ENCODE measurements at regions not wholly inside any gene's neighbourhood (a gene's known extent, or its start where the extent isn't known, plus 50 kb on each side); places are given as distances from the start of the nearest gene placed in this dataset.

GRCh38 chr3:117995842-117996437 is 1038.7 kb downstream of the IGSF11 start:
- no peak for TF ChIP-seq POLR2A (IDR thresholded peaks at IDR 0.05; ENCODE audit: low read length)
- TF ChIP-seq GATA1 (IDR thresholded peaks at IDR 0.05; ENCODE audit: low read depth, low read length) = no peak
